AG09319 (cell line): ENCODE measurements at regions not wholly inside any gene's neighbourhood (a gene's known extent, or its start where the extent isn't known, plus 50 kb on each side); places are given as distances from the start of the nearest gene placed in this dataset.

Experiments
- DNase-seq: peaks from one replicate; pipeline ENCODE4 v3.0.0-alpha.2; 2010; ENCODE audit warnings: low read depth; ENCODE audit errors: extremely low read depth
- CTCF ChIP-seq: IDR thresholded peaks from 2 replicates; pipeline ENCODE4 v1.5.1; 2011; ENCODE audit warnings: low read depth, mild to moderate bottlenecking, inconsistent platforms, low read length, moderate library complexity

- no peak for DNase-seq
- TF ChIP-seq CTCF = no peak
These were observed 158.8 kb upstream of the CHST15 start for GRCh38 chr10:124252097-124252715.

GRCh38 chr10:124251317-124252065 is 158.1 kb upstream of the CHST15 start:
- no peak for TF ChIP-seq CTCF
- no peak for DNase-seq

- no peak for TF ChIP-seq CTCF
- DNase-seq = no peak
These were observed 157.1 kb upstream of the CHST15 start for GRCh38 chr10:124250506-124250905.

- DNase-seq = no peak
- peak; percentile 1; the same call in 1 of the 2 replicates for TF ChIP-seq CTCF
These were observed 156.5 kb upstream of the CHST15 start for GRCh38 chr10:124249812-124250432.

GRCh38 chr10:124249196-124249595 is 155.8 kb upstream of the CHST15 start:
- TF ChIP-seq CTCF = no peak
- DNase-seq = no peak

- DNase-seq = no peak
- TF ChIP-seq CTCF = no peak
These were observed 155.0 kb upstream of the CHST15 start for GRCh38 chr10:124248056-124249045.
